HG02759 (cell line): ENCODE measurements at regions not wholly inside any gene's neighbourhood (a gene's known extent, or its start where the extent isn't known, plus 50 kb on each side); places are given as distances from the start of the nearest gene placed in this dataset.
"Not testable (repeated sequence)": the region's sequence is repeated elsewhere in the genome, so short reads cannot be mapped to it uniquely, and the experiment has no call there.

Experiments
- ATAC-seq: cut with Tn5 transposase; IDR thresholded peaks from one replicate; pipeline ENCODE4 v1.9.1; 2021; ENCODE audit warnings: mild to moderate bottlenecking, moderate library complexity; ENCODE audit not compliant: unreplicated experiment

GRCh38 chr14:85039353-85039626 is 490.7 kb upstream of the FLRT2 start:
- ATAC-seq: no peak

GRCh38 chr14:85040046-85040685 is 489.8 kb upstream of the FLRT2 start:
- ATAC-seq: no peak

- ATAC-seq: no peak
These were observed 488.3 kb upstream of the FLRT2 start for GRCh38 chr14:85041618-85042017.

- ATAC-seq: no peak
These were observed 487.6 kb upstream of the FLRT2 start for GRCh38 chr14:85042301-85042700.

GRCh38 chr14:85050180-85050579 is 479.8 kb upstream of the FLRT2 start:
- ATAC-seq: no peak

GRCh38 chr14:85052646-85053045 is 477.3 kb upstream of the FLRT2 start:
- no peak for ATAC-seq

GRCh38 chr14:85054178-85054577 is 475.8 kb upstream of the FLRT2 start:
- ATAC-seq: no peak

- ATAC-seq: no peak
These were observed 473.7 kb upstream of the FLRT2 start for GRCh38 chr14:85056267-85056666.

GRCh38 chr14:85057221-85057620 is 472.7 kb upstream of the FLRT2 start:
- no peak for ATAC-seq

GRCh38 chr14:85058150-85058549 is 471.8 kb upstream of the FLRT2 start:
- ATAC-seq: no peak

GRCh38 chr14:85060121-85060520 is 469.8 kb upstream of the FLRT2 start:
- ATAC-seq: no peak

GRCh38 chr14:85061256-85061655 is 468.7 kb upstream of the FLRT2 start:
- no peak for ATAC-seq

- ATAC-seq: no peak
These were observed 466.2 kb upstream of the FLRT2 start for GRCh38 chr14:85063747-85064146.

GRCh38 chr14:85071447-85071846 is 458.5 kb upstream of the FLRT2 start:
- ATAC-seq: no peak

- no peak for ATAC-seq
These were observed 455.0 kb upstream of the FLRT2 start for GRCh38 chr14:85074955-85075354.

GRCh38 chr14:85075694-85076476 is 454.1 kb upstream of the FLRT2 start:
- no peak for ATAC-seq

- ATAC-seq: not testable (repeated sequence)
These were observed 452.2 kb upstream of the FLRT2 start for GRCh38 chr14:85077716-85078115.

GRCh38 chr14:85079842-85080730 is 449.9 kb upstream of the FLRT2 start:
- no peak for ATAC-seq

- ATAC-seq: no peak
These were observed 445.6 kb upstream of the FLRT2 start for GRCh38 chr14:85084344-85084743.

- no peak for ATAC-seq
These were observed 444.0 kb upstream of the FLRT2 start for GRCh38 chr14:85085981-85086380.

GRCh38 chr14:85087201-85087600 is 442.7 kb upstream of the FLRT2 start:
- no peak for ATAC-seq

- ATAC-seq: no peak
These were observed 441.8 kb upstream of the FLRT2 start for GRCh38 chr14:85088192-85088591.
